ENCODE measurements at regions not wholly inside any gene's neighbourhood (a gene's known extent, or its start where the extent isn't known, plus 50 kb on each side); places are given as distances from the start of the nearest gene placed in this dataset.

DNA sequence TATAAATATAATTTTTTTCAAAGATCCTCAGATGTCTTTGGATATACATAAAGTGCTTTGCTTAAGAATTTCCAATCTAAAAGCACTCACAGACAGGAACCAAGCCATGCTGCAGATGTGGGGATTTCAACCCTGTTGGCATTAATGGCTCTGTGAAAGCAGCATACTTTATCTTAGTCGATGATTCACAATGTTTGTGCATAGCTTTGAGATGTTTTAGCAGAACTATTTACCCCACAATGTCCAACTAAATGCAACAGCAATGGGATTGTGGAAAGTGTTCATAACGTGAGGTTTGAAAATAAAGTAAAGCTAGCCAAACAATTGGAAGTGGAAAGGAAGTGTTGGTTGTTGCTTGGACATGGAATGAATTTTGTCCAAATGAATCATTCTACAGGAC, 371.4 kb downstream of the SOX2 start:
- H3K27ac ChIP-seq (ENCODE audit: low read depth, low read length) = no peak overlapping the region
- no peaks in the 10 kb centered on the region for H3K27me3 ChIP-seq (ENCODE audit: insufficient read depth, low read length)

DNA sequence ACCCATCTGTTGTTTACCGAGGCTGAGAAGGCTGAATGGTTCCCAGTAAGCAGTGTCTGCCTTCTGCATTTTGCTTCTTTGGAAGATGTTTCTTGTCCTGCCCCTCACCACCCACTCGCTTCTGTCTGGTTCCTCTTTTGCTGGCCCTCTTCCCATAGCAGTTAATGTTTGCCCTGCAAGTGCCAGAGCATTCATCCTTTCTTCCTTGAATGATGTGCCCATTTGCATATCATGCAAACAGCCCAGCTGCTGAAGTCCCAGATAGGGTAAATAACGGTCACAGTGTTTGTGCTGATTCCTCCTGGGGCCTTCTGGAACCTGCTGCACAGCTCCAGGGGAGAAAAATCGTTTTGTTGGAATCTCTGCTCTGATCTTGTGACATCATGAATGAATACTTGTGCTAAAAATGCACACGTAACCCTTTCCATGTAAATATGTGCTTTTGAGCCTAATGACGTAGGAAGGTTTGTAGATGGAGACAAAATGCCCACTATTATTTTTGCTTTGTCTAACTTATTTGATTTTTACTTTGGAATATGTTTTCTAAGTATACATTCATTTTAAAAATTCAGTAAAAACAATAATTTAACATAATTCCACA, 381.0 kb downstream of the SOX2 start:
- no peak overlapping the region for H2AFZ ChIP-seq (ENCODE audit: low read length, unreplicated experiment)
- H3K27ac ChIP-seq (ENCODE audit: low read depth, low read length) = no peak overlapping the region
- H3K36me3 ChIP-seq (ENCODE audit: insufficient read depth, low read length) = no peaks in the 10 kb centered on the region
- H3K27me3 ChIP-seq (ENCODE audit: insufficient read depth, low read length) = no peaks in the 10 kb centered on the region
- no peaks in the 10 kb centered on the region for H3K79me2 ChIP-seq (ENCODE audit: control insufficient read depth, insufficient read depth, low read length, unreplicated experiment)
- H3K4me3 ChIP-seq (ENCODE audit: low read depth, low read length) = no peak overlapping the region
- H3K4me1 ChIP-seq (ENCODE audit: control insufficient read depth, insufficient read depth, low read length, unreplicated experiment) = no peaks in the 10 kb centered on the region

More for the DNA sequence above, 371.4 kb downstream of the SOX2 start:
- Histone ChIP-seq H3K79me2 (ENCODE audit: control insufficient read depth, insufficient read depth, low read length, unreplicated experiment) (no peaks in the 10 kb centered on the region), H2AFZ (ENCODE audit: low read length, unreplicated experiment) (no peak overlapping the region), H3K36me3 (ENCODE audit: insufficient read depth, low read length) (no peaks in the 10 kb centered on the region), H3K4me1 (ENCODE audit: control insufficient read depth, insufficient read depth, low read length, unreplicated experiment) (no peaks in the 10 kb centered on the region), H3K4me3 (ENCODE audit: low read depth, low read length) (no peak overlapping the region)

DNA sequence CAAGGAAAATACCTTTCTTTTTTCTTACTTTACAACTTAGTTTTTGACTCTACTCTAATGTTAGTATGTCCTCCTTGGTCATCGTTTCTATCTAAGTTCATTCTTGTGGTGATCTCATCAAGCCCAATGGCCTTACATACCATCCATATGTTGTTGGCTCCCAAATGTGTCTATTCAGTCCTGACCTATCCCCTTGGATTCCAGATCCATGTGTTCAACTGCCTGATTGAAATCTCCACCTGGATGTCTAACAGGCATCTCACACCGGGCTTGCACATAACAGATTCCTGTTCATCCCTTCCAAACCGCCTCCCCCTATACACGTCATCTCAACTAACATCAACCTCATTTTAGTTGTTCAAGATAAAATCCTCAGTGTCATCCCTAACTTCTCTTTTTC, 382.6 kb downstream of the SOX2 start:
- Histone ChIP-seq H2AFZ (ENCODE audit: low read length, unreplicated experiment) (no peak overlapping the region), H3K27me3 (ENCODE audit: insufficient read depth, low read length) (no peaks in the 10 kb centered on the region), H3K4me1 (ENCODE audit: control insufficient read depth, insufficient read depth, low read length, unreplicated experiment) (no peaks in the 10 kb centered on the region), H3K79me2 (ENCODE audit: control insufficient read depth, insufficient read depth, low read length, unreplicated experiment) (no peaks in the 10 kb centered on the region), H3K27ac (ENCODE audit: low read depth, low read length) (no peak overlapping the region), H3K36me3 (ENCODE audit: insufficient read depth, low read length) (no peaks in the 10 kb centered on the region), H3K4me3 (ENCODE audit: low read depth, low read length) (no peak overlapping the region)

DNA sequence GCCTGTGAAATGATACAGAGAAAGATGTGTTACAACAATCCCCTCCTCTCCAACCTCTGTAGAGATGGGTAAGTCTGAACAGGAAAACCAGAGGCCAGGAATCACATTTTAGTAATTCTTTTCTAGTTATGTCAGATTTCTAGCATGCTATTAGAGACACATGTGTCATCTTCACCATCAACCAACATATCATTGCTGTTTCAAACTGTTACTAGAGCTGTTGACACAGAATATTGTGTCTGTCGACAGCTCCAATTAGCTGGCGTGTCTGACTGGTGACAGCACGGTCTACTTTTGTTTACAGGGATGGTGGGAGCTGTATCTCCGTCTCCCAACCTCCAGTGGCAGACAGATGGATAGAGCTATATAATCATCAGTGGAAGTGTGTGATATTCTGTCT, 393.2 kb downstream of the SOX2 start:
- no peaks in the 10 kb centered on the region for H3K4me1 ChIP-seq (ENCODE audit: control insufficient read depth, insufficient read depth, low read length, unreplicated experiment)
- H3K4me3 ChIP-seq (ENCODE audit: low read depth, low read length) = no peak overlapping the region
- H3K79me2 ChIP-seq (ENCODE audit: control insufficient read depth, insufficient read depth, low read length, unreplicated experiment) = no peaks in the 10 kb centered on the region
- H3K27me3 ChIP-seq (ENCODE audit: insufficient read depth, low read length) = no peaks in the 10 kb centered on the region
- no peaks in the 10 kb centered on the region for H3K36me3 ChIP-seq (ENCODE audit: insufficient read depth, low read length)
- H2AFZ ChIP-seq (ENCODE audit: low read length, unreplicated experiment) = no peak overlapping the region
- no peak overlapping the region for H3K27ac ChIP-seq (ENCODE audit: low read depth, low read length)

DNA sequence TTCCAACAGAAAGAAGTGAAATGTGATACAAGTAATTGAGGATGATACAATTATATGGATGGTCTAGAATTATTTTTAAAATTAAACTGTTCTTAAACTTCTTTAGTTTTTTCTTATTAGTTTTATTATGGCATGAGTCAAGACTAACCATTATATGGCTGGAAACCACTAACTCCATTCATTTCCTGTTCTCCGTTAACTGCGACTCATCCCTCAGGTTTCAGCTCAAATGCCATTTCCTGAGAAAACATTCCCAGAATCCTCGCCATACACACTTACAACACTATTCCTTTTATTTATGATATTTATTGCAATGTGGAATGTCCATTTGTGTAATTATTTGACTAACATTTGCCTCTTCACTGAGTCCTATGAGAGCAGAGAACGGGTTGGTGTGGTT, 394.1 kb downstream of the SOX2 start:
- Histone ChIP-seq H3K4me1 (ENCODE audit: control insufficient read depth, insufficient read depth, low read length, unreplicated experiment) (no peaks in the 10 kb centered on the region), H3K79me2 (ENCODE audit: control insufficient read depth, insufficient read depth, low read length, unreplicated experiment) (no peaks in the 10 kb centered on the region), H3K27ac (ENCODE audit: low read depth, low read length) (no peak overlapping the region), H2AFZ (ENCODE audit: low read length, unreplicated experiment) (no peak overlapping the region), H3K4me3 (ENCODE audit: low read depth, low read length) (no peak overlapping the region), H3K27me3 (ENCODE audit: insufficient read depth, low read length) (no peaks in the 10 kb centered on the region), H3K36me3 (ENCODE audit: insufficient read depth, low read length) (no peaks in the 10 kb centered on the region)

DNA sequence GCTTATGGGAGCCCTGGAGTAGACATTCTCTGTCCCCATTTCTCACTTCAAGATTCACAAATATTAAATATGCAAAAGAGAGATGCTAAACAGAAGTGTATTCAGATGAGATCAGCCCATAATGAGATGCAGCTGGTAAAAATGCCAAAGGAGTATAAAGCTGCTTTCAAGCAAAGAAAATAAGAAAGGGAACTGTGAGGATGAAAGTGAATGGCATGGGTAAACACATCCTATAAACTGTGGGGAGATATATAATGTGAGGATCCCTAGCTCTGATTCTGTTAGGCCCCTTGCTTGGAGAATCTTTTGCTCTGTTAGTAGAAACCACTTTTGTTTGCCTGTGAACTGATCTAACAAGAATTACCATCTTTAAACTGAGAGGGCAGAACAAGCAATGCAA, 396.6 kb downstream of the SOX2 start:
- Histone ChIP-seq H3K27ac (ENCODE audit: low read depth, low read length) (no peak overlapping the region), H2AFZ (ENCODE audit: low read length, unreplicated experiment) (no peak overlapping the region), H3K27me3 (ENCODE audit: insufficient read depth, low read length) (no peaks in the 10 kb centered on the region), H3K79me2 (ENCODE audit: control insufficient read depth, insufficient read depth, low read length, unreplicated experiment) (no peaks in the 10 kb centered on the region), H3K4me3 (ENCODE audit: low read depth, low read length) (no peak overlapping the region), H3K4me1 (ENCODE audit: control insufficient read depth, insufficient read depth, low read length, unreplicated experiment) (no peaks in the 10 kb centered on the region), H3K36me3 (ENCODE audit: insufficient read depth, low read length) (no peaks in the 10 kb centered on the region)

DNA sequence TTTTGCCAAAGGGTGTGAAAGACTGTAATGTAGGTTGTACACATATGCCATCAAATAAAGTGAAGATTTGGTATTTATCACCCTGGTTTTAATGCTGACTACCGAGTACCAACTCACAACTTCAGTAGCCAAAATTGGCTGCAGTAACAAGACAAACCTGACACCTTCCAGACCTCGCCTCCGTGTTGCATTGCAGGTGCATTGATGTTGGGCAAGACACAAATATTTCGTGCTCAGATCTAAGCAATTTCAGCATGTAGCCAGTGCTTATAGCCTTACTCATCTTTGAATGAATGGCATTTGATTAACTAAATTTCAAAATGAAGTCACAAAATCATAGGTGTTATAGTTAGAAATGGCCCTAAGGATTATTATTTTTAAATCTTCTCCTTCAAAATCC, 400.2 kb downstream of the SOX2 start:
- H3K27me3 ChIP-seq (ENCODE audit: insufficient read depth, low read length) = no peaks in the 10 kb centered on the region
- no peaks in the 10 kb centered on the region for H3K4me1 ChIP-seq (ENCODE audit: control insufficient read depth, insufficient read depth, low read length, unreplicated experiment)
- H2AFZ ChIP-seq (ENCODE audit: low read length, unreplicated experiment) = no peak overlapping the region
- no peak overlapping the region for H3K27ac ChIP-seq (ENCODE audit: low read depth, low read length)
- H3K4me3 ChIP-seq (ENCODE audit: low read depth, low read length) = no peak overlapping the region
- H3K36me3 ChIP-seq (ENCODE audit: insufficient read depth, low read length) = no peaks in the 10 kb centered on the region
- H3K79me2 ChIP-seq (ENCODE audit: control insufficient read depth, insufficient read depth, low read length, unreplicated experiment) = no peaks in the 10 kb centered on the region

DNA sequence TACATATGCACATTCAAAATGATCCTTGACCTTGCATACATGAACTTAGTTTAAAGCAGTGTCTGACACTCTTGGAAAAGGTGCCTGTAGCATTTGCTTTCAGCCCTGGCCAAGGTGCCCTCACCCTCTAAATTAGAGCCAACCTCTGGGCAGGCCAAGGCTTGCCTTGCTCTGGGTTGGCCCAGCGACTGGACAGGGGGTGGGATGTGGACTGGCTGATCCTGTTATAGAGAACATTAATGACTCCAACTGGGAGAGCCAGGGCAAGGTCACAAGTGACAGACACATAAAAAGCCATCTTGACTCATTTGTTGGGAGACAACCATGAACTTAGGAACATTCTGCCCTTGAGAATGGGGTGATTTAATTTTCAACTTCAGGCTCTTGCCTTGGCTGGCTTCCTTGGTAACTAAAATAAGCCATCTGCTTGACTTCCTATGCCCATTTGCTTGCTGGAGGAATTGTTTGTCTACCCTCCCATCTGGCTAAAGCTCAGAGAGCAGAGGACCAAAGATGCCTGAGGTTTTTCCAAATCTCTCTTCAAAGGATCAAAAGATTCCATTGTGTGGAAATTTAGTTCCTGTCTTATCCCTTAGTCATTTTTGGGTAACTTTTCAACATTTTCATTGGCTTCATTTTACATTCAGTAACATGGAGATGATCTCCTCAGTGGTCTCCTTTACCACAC, 403.7 kb downstream of the SOX2 start:
- no peaks in the 10 kb centered on the region for H3K79me2 ChIP-seq (ENCODE audit: control insufficient read depth, insufficient read depth, low read length, unreplicated experiment)
- no peaks in the 10 kb centered on the region for H3K36me3 ChIP-seq (ENCODE audit: insufficient read depth, low read length)
- no peaks in the 10 kb centered on the region for H3K4me1 ChIP-seq (ENCODE audit: control insufficient read depth, insufficient read depth, low read length, unreplicated experiment)
- no peaks in the 10 kb centered on the region for H3K27me3 ChIP-seq (ENCODE audit: insufficient read depth, low read length)
- no peak overlapping the region for H2AFZ ChIP-seq (ENCODE audit: low read length, unreplicated experiment)
- no peak overlapping the region for H3K4me3 ChIP-seq (ENCODE audit: low read depth, low read length)
- H3K27ac ChIP-seq (ENCODE audit: low read depth, low read length) = no peak overlapping the region

DNA sequence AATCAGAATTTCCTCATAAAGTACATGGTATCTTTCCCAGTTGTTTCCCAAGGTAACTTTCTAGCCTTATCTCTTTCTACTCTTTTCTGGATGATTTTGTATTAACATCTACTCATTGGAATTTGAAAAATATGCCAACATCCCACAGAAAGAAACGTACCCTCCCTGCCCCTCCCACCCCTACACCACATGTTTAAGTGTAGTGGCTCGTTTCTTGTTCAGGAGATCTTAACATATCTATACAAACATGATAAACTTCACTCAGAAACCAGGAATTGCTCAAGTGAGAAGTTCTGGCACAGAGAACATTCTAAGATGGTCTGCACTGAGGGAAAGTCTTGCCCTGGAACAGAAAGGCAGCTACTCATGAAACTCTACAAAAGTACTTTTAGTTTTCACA, 404.7 kb downstream of the SOX2 start:
- Histone ChIP-seq H3K4me1 (ENCODE audit: control insufficient read depth, insufficient read depth, low read length, unreplicated experiment) (no peaks in the 10 kb centered on the region), H3K27me3 (ENCODE audit: insufficient read depth, low read length) (no peaks in the 10 kb centered on the region), H3K79me2 (ENCODE audit: control insufficient read depth, insufficient read depth, low read length, unreplicated experiment) (no peaks in the 10 kb centered on the region), H3K36me3 (ENCODE audit: insufficient read depth, low read length) (no peaks in the 10 kb centered on the region), H3K4me3 (ENCODE audit: low read depth, low read length) (no peak overlapping the region), H2AFZ (ENCODE audit: low read length, unreplicated experiment) (no peak overlapping the region), H3K27ac (ENCODE audit: low read depth, low read length) (no peak overlapping the region)

DNA sequence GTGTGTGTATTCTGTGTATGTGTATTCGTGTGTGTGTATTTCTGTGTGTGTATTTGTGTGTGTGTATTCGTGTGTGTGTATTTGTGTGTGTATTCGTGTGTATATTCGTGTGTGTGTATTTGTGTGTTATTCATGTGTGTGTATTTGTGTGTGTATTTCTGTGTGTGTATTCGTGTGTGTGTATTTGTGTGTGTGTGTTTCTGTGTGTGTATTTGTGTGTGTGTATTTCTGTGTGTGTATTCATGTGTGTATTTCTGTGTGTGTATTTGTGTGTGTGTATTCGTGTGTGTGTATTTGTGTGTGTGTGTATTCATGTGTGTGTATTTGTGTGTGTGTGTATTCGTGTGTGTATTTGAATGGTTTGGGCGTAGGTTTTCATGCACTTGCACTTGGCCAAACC, 405.4 kb downstream of the SOX2 start:
- H2AFZ ChIP-seq (ENCODE audit: low read length, unreplicated experiment) = no peak overlapping the region
- H3K4me1 ChIP-seq (ENCODE audit: control insufficient read depth, insufficient read depth, low read length, unreplicated experiment) = no peaks in the 10 kb centered on the region
- H3K4me3 ChIP-seq (ENCODE audit: low read depth, low read length) = no peak overlapping the region
- H3K27me3 ChIP-seq (ENCODE audit: insufficient read depth, low read length) = no peaks in the 10 kb centered on the region
- no peaks in the 10 kb centered on the region for H3K36me3 ChIP-seq (ENCODE audit: insufficient read depth, low read length)
- H3K79me2 ChIP-seq (ENCODE audit: control insufficient read depth, insufficient read depth, low read length, unreplicated experiment) = no peaks in the 10 kb centered on the region
- H3K27ac ChIP-seq (ENCODE audit: low read depth, low read length) = no peak overlapping the region

DNA sequence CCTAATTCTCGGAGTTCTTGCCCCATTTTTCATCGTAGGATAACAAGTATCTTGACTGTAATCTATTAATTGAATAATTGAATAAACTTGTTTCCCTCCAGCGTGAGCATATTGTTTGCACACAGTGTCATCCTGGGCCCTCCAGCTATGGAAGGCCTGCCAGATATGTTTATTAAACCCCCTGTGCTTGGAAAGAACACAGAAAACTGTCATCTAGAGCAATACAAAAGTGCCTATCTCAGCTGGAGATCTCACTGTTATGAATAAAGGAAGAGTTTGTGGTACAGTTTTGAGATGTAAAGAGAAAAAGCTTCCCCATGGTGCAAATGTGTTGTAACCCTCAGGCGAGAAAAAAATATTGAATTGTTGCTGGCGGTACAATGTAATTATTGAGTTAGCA, 405.9 kb downstream of the SOX2 start:
- H3K4me1 ChIP-seq (ENCODE audit: control insufficient read depth, insufficient read depth, low read length, unreplicated experiment) = no peaks in the 10 kb centered on the region
- no peak overlapping the region for H2AFZ ChIP-seq (ENCODE audit: low read length, unreplicated experiment)
- no peak overlapping the region for H3K4me3 ChIP-seq (ENCODE audit: low read depth, low read length)
- no peaks in the 10 kb centered on the region for H3K79me2 ChIP-seq (ENCODE audit: control insufficient read depth, insufficient read depth, low read length, unreplicated experiment)
- no peaks in the 10 kb centered on the region for H3K27me3 ChIP-seq (ENCODE audit: insufficient read depth, low read length)
- H3K27ac ChIP-seq (ENCODE audit: low read depth, low read length) = no peak overlapping the region
- H3K36me3 ChIP-seq (ENCODE audit: insufficient read depth, low read length) = no peaks in the 10 kb centered on the region
